WTC11 (cell line): ENCODE measurements at regions not wholly inside any gene's neighbourhood (a gene's known extent, or its start where the extent isn't known, plus 50 kb on each side); places are given as distances from the start of the nearest gene placed in this dataset.

ENCODE experiments used
- ATAC-seq: fragments of 200-7000 bp; cut with Tn5 transposase; 2 replicates; pipeline ENCODE4 v1.10.0; 2021; ENCODE audit warnings: mild to moderate bottlenecking, moderate library complexity
- CTCF ChIA-PET: fragments of 300-600 bp; sonication (Branson Sonifier 250); formaldehyde crosslinking; loops from one replicate; lab custom pipeline; 2021; ENCODE audit warnings: antibody characterized with exemption; lab: Charles Lee
- POLR2A ChIA-PET: fragments of 350-600 bp; sonication (Branson Sonifier 250); formaldehyde crosslinking; loops from one replicate; lab custom pipeline; 2021; ENCODE audit warnings: antibody characterized with exemption; lab: Charles Lee
- DNase-seq: peaks from one replicate; pipeline ENCODE4 v3.0.0; 2021; ENCODE audit warnings: low spot score
- H3K27ac Mint-ChIP-seq: 2 replicates; pipeline ENCODE4 v1.8.0; 2021; ENCODE audit warnings: mixed read lengths
- H3K27me3 Mint-ChIP-seq: 2 replicates; pipeline ENCODE4 v1.8.0; 2021; ENCODE audit warnings: low read depth, mild to moderate bottlenecking, moderate library complexity, mixed read lengths
- H3K36me3 Mint-ChIP-seq: 2 replicates; pipeline ENCODE4 v1.8.0; 2021; ENCODE audit warnings: mixed read lengths
- H3K4me1 Mint-ChIP-seq: 2 replicates; pipeline ENCODE4 v1.8.0; 2022; ENCODE audit warnings: mixed read lengths
- H3K4me3 Mint-ChIP-seq: 2 replicates; pipeline ENCODE4 v1.8.0; 2021; ENCODE audit warnings: mild to moderate bottlenecking, moderate library complexity, mixed read lengths
- H3K9me3 Mint-ChIP-seq: 2 replicates; pipeline ENCODE4 v1.8.0; 2021; ENCODE audit warnings: mixed read lengths
- ARID4B ChIP-seq: sonication (generic); formaldehyde crosslinking; IDR thresholded peaks from 2 replicates; pipeline ENCODE4 v1.8.0; 2023; ENCODE audit warnings: missing genetic modification reagents, mild to moderate bottlenecking, borderline replicate concordance
- CREB1 ChIP-seq: sonication (generic); formaldehyde crosslinking; IDR thresholded peaks from 2 replicates; pipeline ENCODE4 v1.8.0; 2023; ENCODE audit warnings: mild to moderate bottlenecking, missing genetic modification reagents
- FOXJ3 ChIP-seq: sonication (generic); formaldehyde crosslinking; IDR thresholded peaks from 2 replicates; pipeline ENCODE4 v1.9.0; 2021; ENCODE audit warnings: missing genetic modification reagents, mild to moderate bottlenecking, borderline replicate concordance
- FOXP4 ChIP-seq: sonication (generic); formaldehyde crosslinking; IDR thresholded peaks from 2 replicates; pipeline ENCODE4 v1.8.0; 2022; ENCODE audit warnings: mild to moderate bottlenecking, missing genetic modification reagents
- MLX ChIP-seq: sonication (generic); formaldehyde crosslinking; IDR thresholded peaks from 2 replicates; pipeline ENCODE4 v1.8.1; 2023; ENCODE audit warnings: mild to moderate bottlenecking, missing genetic modification reagents, moderate library complexity
- OVOL2 ChIP-seq: fragments of 250-450 bp; sonication (Bioruptor Pico); IDR thresholded peaks from 2 replicates; pipeline ENCODE4 v1.9.0; 2021; ENCODE audit warnings: mild to moderate bottlenecking, borderline replicate concordance
- PRDM15 ChIP-seq: sonication (generic); formaldehyde crosslinking; IDR thresholded peaks from 2 replicates; pipeline ENCODE4 v1.8.0; 2022; ENCODE audit warnings: missing genetic modification reagents
- STAT6 ChIP-seq: sonication (generic); formaldehyde crosslinking; conservative IDR thresholded peaks from 2 replicates; pipeline ENCODE4 v1.8.1; 2023; ENCODE audit warnings: mild to moderate bottlenecking, low read depth, missing genetic modification reagents, moderate library complexity
- TP53 ChIP-seq: sonication (generic); formaldehyde crosslinking; IDR thresholded peaks from 2 replicates; pipeline ENCODE4 v1.8.1; 2023; ENCODE audit warnings: mild to moderate bottlenecking, missing genetic modification reagents
- USF2 ChIP-seq: sonication (generic); formaldehyde crosslinking; IDR thresholded peaks from 2 replicates; pipeline ENCODE4 v1.8.1; 2023; ENCODE audit warnings: mild to moderate bottlenecking, missing genetic modification reagents, moderate library complexity

- TF ChIP-seq PRDM15 (no peak), OVOL2 (CRISPR knock-in tag) (no peak), STAT6 (CRISPR knock-in tag) (no peak)
These were observed 512.1 kb upstream of the MBL2 start (continued) for GRCh38 chr10:53284615-53285182.

GRCh38 chr10:53276797-53277196, 504.2 kb upstream of the MBL2 start:
- DNase-seq: no peak
- no peak for ATAC-seq
- H3K27me3 Mint-ChIP-seq: no peaks in the 10 kb centered on the region
- peaks cover 61% of the 10 kb centered on the region for H3K9me3 Mint-ChIP-seq
- peaks cover 46% of the 10 kb centered on the region for H3K36me3 Mint-ChIP-seq
- TF ChIP-seq MLX (no peak), TP53 (CRISPR knock-in tag) (no peak), ARID4B (no peak), PRDM15 (no peak), FOXJ3 (CRISPR knock-in tag) (no peak), CREB1 (no peak), FOXP4 (no peak), STAT6 (CRISPR knock-in tag) (no peak), USF2 (CRISPR knock-in tag) (no peak)
- CTCF ChIA-PET: no interaction called here
- no peak overlapping the region for H3K27ac Mint-ChIP-seq
- no peaks in the 10 kb centered on the region for H3K4me1 Mint-ChIP-seq
- no peak overlapping the region for H3K4me3 Mint-ChIP-seq
- POLR2A ChIA-PET: no interaction called here
